ENCODE measurements at regions not wholly inside any gene's neighbourhood (a gene's known extent, or its start where the extent isn't known, plus 50 kb on each side); places are given as distances from the start of the nearest gene placed in this dataset.

GRCh38 chr18:41700416-41700815 is 254.6 kb upstream of the PIK3C3 start:
- WGBS (ENCODE audit: insufficient coverage), result 97% methylated on average over 3 of the region's 4 CpGs
- DNase-seq, result no peak
- H3K9me3 ChIP-seq (ENCODE audit: control extremely low read depth in 1 of 5, control insufficient read depth in 4 of 5, insufficient read depth in 2 of 5, low read depth in 1 of 5, low read length in 4 of 5), result no peaks in the 10 kb centered on the region
- CTCF ChIA-PET, result no interaction called here
- no peak overlapping the region for H3K4me3 ChIP-seq (ENCODE audit: control insufficient read depth in 1 of 7, extremely low read depth in 1 of 7, insufficient read depth in 4 of 7, low read depth in 2 of 7, low read length in 6 of 7)
- no peaks in the 10 kb centered on the region for H3K36me3 ChIP-seq (ENCODE audit: control insufficient read depth in 4 of 4, insufficient read depth in 4 of 4, low read length in 3 of 4)
- no peaks in the 10 kb centered on the region for H3K4me1 ChIP-seq (ENCODE audit: control extremely low read depth in 1 of 4, control insufficient read depth in 4 of 4, insufficient read depth in 4 of 4, low read length in 3 of 4)
- no peak overlapping the region for H3K27ac ChIP-seq (ENCODE audit: insufficient read depth in 1 of 2, low read depth in 1 of 2, low read length in 2 of 2, poor library complexity in 1 of 2, severe bottlenecking in 2 of 2)
- POLR2A ChIA-PET, result no interaction called here
- H3K27me3 ChIP-seq (replicated peaks in 2 of 5; ENCODE audit: control insufficient read depth in 4 of 5, insufficient read depth in 5 of 5, low read length in 4 of 5), result no peaks in the 10 kb centered on the region

GRCh38 chr18:41695441-41695840 is 259.6 kb upstream of the PIK3C3 start:
- no peaks in the 10 kb centered on the region for H3K9me3 ChIP-seq (ENCODE audit: control extremely low read depth in 1 of 5, control insufficient read depth in 4 of 5, insufficient read depth in 2 of 5, low read depth in 1 of 5, low read length in 4 of 5)
- no peaks in the 10 kb centered on the region for H3K36me3 ChIP-seq (ENCODE audit: control insufficient read depth in 4 of 4, insufficient read depth in 4 of 4, low read length in 3 of 4)
- H3K27ac ChIP-seq (ENCODE audit: insufficient read depth in 1 of 2, low read depth in 1 of 2, low read length in 2 of 2, poor library complexity in 1 of 2, severe bottlenecking in 2 of 2), result no peak overlapping the region
- ChIA-PET CTCF (no interaction called here), POLR2A (no interaction called here)
- H3K4me3 ChIP-seq (ENCODE audit: control insufficient read depth in 1 of 7, extremely low read depth in 1 of 7, insufficient read depth in 4 of 7, low read depth in 2 of 7, low read length in 6 of 7), result peak overlapping the region in 2 of 7 experiments; percentile 23 to 24
- no peaks in the 10 kb centered on the region for H3K27me3 ChIP-seq (replicated peaks in 2 of 5; ENCODE audit: control insufficient read depth in 4 of 5, insufficient read depth in 5 of 5, low read length in 4 of 5)
- peak in 2 of 3 donors; percentile 11 to 27 for DNase-seq
- H3K4me1 ChIP-seq (ENCODE audit: control extremely low read depth in 1 of 4, control insufficient read depth in 4 of 4, insufficient read depth in 4 of 4, low read length in 3 of 4), result no peaks in the 10 kb centered on the region

GRCh38 chr18:41693008-41693407 is 262.0 kb upstream of the PIK3C3 start:
- Histone ChIP-seq H3K27me3 (replicated peaks in 2 of 5; ENCODE audit: control insufficient read depth in 4 of 5, insufficient read depth in 5 of 5, low read length in 4 of 5) (no peaks in the 10 kb centered on the region), H3K4me3 (ENCODE audit: control insufficient read depth in 1 of 7, extremely low read depth in 1 of 7, insufficient read depth in 4 of 7, low read depth in 2 of 7, low read length in 6 of 7) (no peak overlapping the region), H3K27ac (ENCODE audit: insufficient read depth in 1 of 2, low read depth in 1 of 2, low read length in 2 of 2, poor library complexity in 1 of 2, severe bottlenecking in 2 of 2) (no peak overlapping the region), H3K36me3 (ENCODE audit: control insufficient read depth in 4 of 4, insufficient read depth in 4 of 4, low read length in 3 of 4) (no peaks in the 10 kb centered on the region), H3K4me1 (ENCODE audit: control extremely low read depth in 1 of 4, control insufficient read depth in 4 of 4, insufficient read depth in 4 of 4, low read length in 3 of 4) (no peaks in the 10 kb centered on the region), H3K9me3 (ENCODE audit: control extremely low read depth in 1 of 5, control insufficient read depth in 4 of 5, insufficient read depth in 2 of 5, low read depth in 1 of 5, low read length in 4 of 5) (no peaks in the 10 kb centered on the region)
- CTCF ChIA-PET, result no interaction called here
- no peak for DNase-seq
- no CpG with 5 or more reads among the region's 1 CpG for WGBS (ENCODE audit: insufficient coverage)
- POLR2A ChIA-PET, result no interaction called here

GRCh38 chr18:41690332-41691127 is 264.5 kb upstream of the PIK3C3 start:
- Histone ChIP-seq H3K4me1 (ENCODE audit: control extremely low read depth in 1 of 4, control insufficient read depth in 4 of 4, insufficient read depth in 4 of 4, low read length in 3 of 4) (no peaks in the 10 kb centered on the region), H3K36me3 (ENCODE audit: control insufficient read depth in 4 of 4, insufficient read depth in 4 of 4, low read length in 3 of 4) (no peaks in the 10 kb centered on the region), H3K27ac (ENCODE audit: insufficient read depth in 1 of 2, low read depth in 1 of 2, low read length in 2 of 2, poor library complexity in 1 of 2, severe bottlenecking in 2 of 2) (no peak overlapping the region), H3K4me3 (ENCODE audit: control insufficient read depth in 1 of 7, extremely low read depth in 1 of 7, insufficient read depth in 4 of 7, low read depth in 2 of 7, low read length in 6 of 7) (no peak overlapping the region), H3K9me3 (ENCODE audit: control extremely low read depth in 1 of 5, control insufficient read depth in 4 of 5, insufficient read depth in 2 of 5, low read depth in 1 of 5, low read length in 4 of 5) (no peaks in the 10 kb centered on the region), H3K27me3 (replicated peaks in 2 of 5; ENCODE audit: control insufficient read depth in 4 of 5, insufficient read depth in 5 of 5, low read length in 4 of 5) (no peaks in the 10 kb centered on the region)
- ChIA-PET CTCF (no interaction called here), POLR2A (no interaction called here)
- WGBS (ENCODE audit: insufficient coverage), result 87% methylated on average over 3 of the region's 4 CpGs
- DNase-seq, result no peak

- CTCF ChIA-PET, result no interaction called here
- H3K36me3 ChIP-seq (ENCODE audit: control insufficient read depth in 4 of 4, insufficient read depth in 4 of 4, low read length in 3 of 4), result no peaks in the 10 kb centered on the region
- POLR2A ChIA-PET, result no interaction called here
- no peaks in the 10 kb centered on the region for H3K4me1 ChIP-seq (ENCODE audit: control extremely low read depth in 1 of 4, control insufficient read depth in 4 of 4, insufficient read depth in 4 of 4, low read length in 3 of 4)
- no peak overlapping the region for H3K4me3 ChIP-seq (ENCODE audit: control insufficient read depth in 1 of 7, extremely low read depth in 1 of 7, insufficient read depth in 4 of 7, low read depth in 2 of 7, low read length in 6 of 7)
- peaks cover 0 to 2% (median 0%) of the 10 kb centered on the region in 5 experiments for H3K9me3 ChIP-seq (ENCODE audit: control extremely low read depth in 1 of 5, control insufficient read depth in 4 of 5, insufficient read depth in 2 of 5, low read depth in 1 of 5, low read length in 4 of 5)
- no CpG with 5 or more reads among the region's 2 CpGs for WGBS (ENCODE audit: insufficient coverage)
- DNase-seq, result no peak
- H3K27me3 ChIP-seq (replicated peaks in 2 of 5; ENCODE audit: control insufficient read depth in 4 of 5, insufficient read depth in 5 of 5, low read length in 4 of 5), result no peaks in the 10 kb centered on the region
- H3K27ac ChIP-seq (ENCODE audit: insufficient read depth in 1 of 2, low read depth in 1 of 2, low read length in 2 of 2, poor library complexity in 1 of 2, severe bottlenecking in 2 of 2), result no peak overlapping the region
These were observed 267.9 kb upstream of the PIK3C3 start for GRCh38 chr18:41687138-41687537.

GRCh38 chr18:41681138-41681880 is 273.7 kb upstream of the PIK3C3 start:
- no CpG with 5 or more reads among the region's 8 CpGs for WGBS (ENCODE audit: insufficient coverage)

GRCh38 chr18:41674506-41674905 is 280.5 kb upstream of the PIK3C3 start:
- Histone ChIP-seq H3K36me3 (ENCODE audit: control insufficient read depth in 4 of 4, insufficient read depth in 4 of 4, low read length in 3 of 4) (no peaks in the 10 kb centered on the region), H3K4me1 (ENCODE audit: control extremely low read depth in 1 of 4, control insufficient read depth in 4 of 4, insufficient read depth in 4 of 4, low read length in 3 of 4) (no peaks in the 10 kb centered on the region), H3K9me3 (ENCODE audit: control extremely low read depth in 1 of 5, control insufficient read depth in 4 of 5, insufficient read depth in 2 of 5, low read depth in 1 of 5, low read length in 4 of 5) (no peaks in the 10 kb centered on the region), H3K4me3 (ENCODE audit: control insufficient read depth in 1 of 7, extremely low read depth in 1 of 7, insufficient read depth in 4 of 7, low read depth in 2 of 7, low read length in 6 of 7) (no peak overlapping the region), H3K27ac (ENCODE audit: insufficient read depth in 1 of 2, low read depth in 1 of 2, low read length in 2 of 2, poor library complexity in 1 of 2, severe bottlenecking in 2 of 2) (no peak overlapping the region), H3K27me3 (replicated peaks in 2 of 5; ENCODE audit: control insufficient read depth in 4 of 5, insufficient read depth in 5 of 5, low read length in 4 of 5) (no peaks in the 10 kb centered on the region)
- DNase-seq, result no peak
- WGBS (ENCODE audit: insufficient coverage), result 100% methylated on average over 4 of the region's 7 CpGs
- CTCF ChIA-PET, result no interaction called here
- POLR2A ChIA-PET, result interaction anchor here (0.7 kb wide), 1 partner anchor 91 kb away, joined by 3 read pairs; no protein-coding TSS in a partner anchor

More at GRCh38 chr18:41681138-41681880, 273.7 kb upstream of the PIK3C3 start:
- H3K9me3 ChIP-seq (ENCODE audit: control extremely low read depth in 1 of 5, control insufficient read depth in 4 of 5, insufficient read depth in 2 of 5, low read depth in 1 of 5, low read length in 4 of 5), result peaks cover 0 to 2% (median 0%) of the 10 kb centered on the region in 5 experiments
- H3K27ac ChIP-seq (ENCODE audit: insufficient read depth in 1 of 2, low read depth in 1 of 2, low read length in 2 of 2, poor library complexity in 1 of 2, severe bottlenecking in 2 of 2), result no peak overlapping the region
- DNase-seq, result no peak
- H3K4me3 ChIP-seq (ENCODE audit: control insufficient read depth in 1 of 7, extremely low read depth in 1 of 7, insufficient read depth in 4 of 7, low read depth in 2 of 7, low read length in 6 of 7), result no peak overlapping the region
- ChIA-PET POLR2A (no interaction called here), CTCF (no interaction called here)
- no peaks in the 10 kb centered on the region for H3K4me1 ChIP-seq (ENCODE audit: control extremely low read depth in 1 of 4, control insufficient read depth in 4 of 4, insufficient read depth in 4 of 4, low read length in 3 of 4)
- H3K36me3 ChIP-seq (ENCODE audit: control insufficient read depth in 4 of 4, insufficient read depth in 4 of 4, low read length in 3 of 4), result no peaks in the 10 kb centered on the region
- H3K27me3 ChIP-seq (replicated peaks in 2 of 5; ENCODE audit: control insufficient read depth in 4 of 5, insufficient read depth in 5 of 5, low read length in 4 of 5), result no peaks in the 10 kb centered on the region
